HEK293 (cell line): ENCODE measurements at regions not wholly inside any gene's neighbourhood (a gene's known extent, or its start where the extent isn't known, plus 50 kb on each side); places are given as distances from the start of the nearest gene placed in this dataset.

Experiments
- CTCF ChIA-PET: fragments of 350-600 bp; formaldehyde crosslinking; extraction: SDS; loops from one replicate; lab custom pipeline; 2021; ENCODE audit warnings: antibody characterized with exemption; lab: Yijun Ruan, JAX
- POLR2A ChIA-PET: fragments of 300-600 bp; formaldehyde crosslinking; extraction: SDS; loops from one replicate; lab custom pipeline; 2020; ENCODE audit warnings: antibody characterized with exemption, inconsistent platforms; lab: Yijun Ruan, JAX
- H3K27ac ChIP-seq: fragments of 200-500 bp; sonication (Bioruptor generic); 2 replicates; pipeline ENCODE4 v1.5.1; 2014; ENCODE audit warnings: low read depth, low read length, control low read depth, inconsistent platforms; ENCODE audit errors: extremely low read depth
- H3K36me3 ChIP-seq, 2 experiments: fragments of 200-500 bp in 1 of 2; sonication (Bioruptor generic) in 1 of 2; 1 replicate in 1 of 2; 2 replicates in 1 of 2; pipeline ENCODE4 v1.5.1; 2014 to 2017; ENCODE audit warnings: inconsistent platforms in 2 of 2, low read length in 2 of 2; ENCODE audit not compliant: control insufficient read depth in 2 of 2, insufficient read depth in 1 of 2
- H3K4me1 ChIP-seq: fragments of 200-500 bp; sonication (Bioruptor generic); 2 replicates; pipeline ENCODE4 v1.5.1; 2014; ENCODE audit warnings: mild to moderate bottlenecking, low read length, inconsistent platforms; ENCODE audit not compliant: control insufficient read depth, insufficient read depth
- H3K4me3 ChIP-seq: 2 replicates; pipeline ENCODE4 v1.5.1; 2011; ENCODE audit warnings: low read depth, mild to moderate bottlenecking, control low read depth, low read length, moderate library complexity
- H3K9me3 ChIP-seq: fragments of 200-500 bp; sonication (Bioruptor generic); 2 replicates; pipeline ENCODE4 v1.5.1; 2014; ENCODE audit warnings: low read depth, low read length, inconsistent platforms; ENCODE audit not compliant: control insufficient read depth, insufficient read depth
- FEZF1 ChIP-seq: fragments of 450-650 bp; formaldehyde crosslinking; IDR thresholded peaks from 2 replicates; pipeline ENCODE4 v1.5.1; 2016; ENCODE audit warnings: missing biosample characterization, missing genetic modification characterization
- HOXD13 ChIP-seq: sonication (generic); formaldehyde crosslinking; IDR thresholded peaks from 2 replicates; pipeline ENCODE4 v1.8.0; 2022; ENCODE audit warnings: missing genetic modification reagents, borderline replicate concordance
- KLF1 ChIP-seq: fragments of 450-650 bp; formaldehyde crosslinking; IDR thresholded peaks from 2 replicates; pipeline ENCODE4 v1.5.1; 2016; ENCODE audit warnings: missing biosample characterization, missing genetic modification characterization
- SP2 ChIP-seq: fragments of 450-650 bp; formaldehyde crosslinking; IDR thresholded peaks from 2 replicates; pipeline ENCODE4 v1.5.1; 2016; ENCODE audit warnings: missing biosample characterization, missing genetic modification characterization
- TRIM28 ChIP-seq: IDR thresholded peaks from 2 replicates; pipeline ENCODE4 v1.6.1; 2011; ENCODE audit warnings: low read length, control low read depth, borderline replicate concordance
- WT1 ChIP-seq: fragments of 450-650 bp; formaldehyde crosslinking; IDR thresholded peaks from 2 replicates; pipeline ENCODE4 v1.5.1; 2016; ENCODE audit warnings: missing biosample characterization, missing genetic modification characterization
- ZBTB8A ChIP-seq: fragments of 450-650 bp; formaldehyde crosslinking; IDR thresholded peaks from 2 replicates; pipeline ENCODE4 v1.5.1; 2016; ENCODE audit warnings: missing biosample characterization, missing genetic modification characterization
- ZFHX2 ChIP-seq: fragments of 450-650 bp; formaldehyde crosslinking; conservative IDR thresholded peaks from 2 replicates; pipeline ENCODE4 v1.5.1; 2016; ENCODE audit warnings: missing biosample characterization, missing genetic modification characterization
- ZIC2 ChIP-seq: fragments of 450-650 bp; formaldehyde crosslinking; IDR thresholded peaks from 2 replicates; pipeline ENCODE4 v1.5.1; 2016; ENCODE audit warnings: missing biosample characterization, missing genetic modification characterization
- ZNF214 ChIP-seq: fragments of 450-650 bp; formaldehyde crosslinking; IDR thresholded peaks from 2 replicates; pipeline ENCODE4 v1.5.1; 2017; ENCODE audit warnings: missing biosample characterization, mild to moderate bottlenecking, missing genetic modification characterization, borderline replicate concordance
- ZNF350 ChIP-seq: fragments of 450-650 bp; formaldehyde crosslinking; IDR thresholded peaks from 2 replicates; pipeline ENCODE4 v1.5.0; 2017; ENCODE audit warnings: missing biosample characterization, mild to moderate bottlenecking, missing genetic modification characterization
- ZNF394 ChIP-seq: fragments of 450-650 bp; formaldehyde crosslinking; IDR thresholded peaks from 2 replicates; pipeline ENCODE4 v1.5.1; 2016; ENCODE audit warnings: missing biosample characterization, missing genetic modification characterization, mild to moderate bottlenecking, moderate library complexity, borderline replicate concordance
- ZNF433 ChIP-seq: fragments of 450-650 bp; formaldehyde crosslinking; IDR thresholded peaks from 2 replicates; pipeline ENCODE4 v1.5.1; 2016; ENCODE audit warnings: missing biosample characterization, missing genetic modification characterization, low read depth
- ZNF48 ChIP-seq: fragments of 450-650 bp; formaldehyde crosslinking; IDR thresholded peaks from 2 replicates; pipeline ENCODE4 v1.5.1; 2016; ENCODE audit warnings: missing biosample characterization, missing genetic modification characterization
- ZNF544 ChIP-seq: fragments of 450-650 bp; formaldehyde crosslinking; IDR thresholded peaks from 2 replicates; pipeline ENCODE4 v1.5.0; 2017; ENCODE audit warnings: missing biosample characterization, missing genetic modification characterization
- ZNF549 ChIP-seq: fragments of 450-650 bp; IDR thresholded peaks from 2 replicates; pipeline ENCODE4 v1.5.1; 2018; ENCODE audit warnings: missing biosample characterization, missing genetic modification characterization, mild to moderate bottlenecking, inconsistent platforms, moderate library complexity
- ZNF555 ChIP-seq: fragments of 450-650 bp; formaldehyde crosslinking; conservative IDR thresholded peaks from 2 replicates; pipeline ENCODE4 v1.5.1; 2017; ENCODE audit warnings: missing biosample characterization, mild to moderate bottlenecking, missing genetic modification characterization, inconsistent platforms
- ZNF623 ChIP-seq: fragments of 450-650 bp; formaldehyde crosslinking; IDR thresholded peaks from 2 replicates; pipeline ENCODE4 v1.5.1; 2016; ENCODE audit warnings: missing biosample characterization, missing genetic modification characterization
- ZNF707 ChIP-seq: fragments of 450-650 bp; formaldehyde crosslinking; IDR thresholded peaks from 2 replicates; pipeline ENCODE4 v1.5.1; 2016; ENCODE audit warnings: missing biosample characterization, missing genetic modification characterization
- ZNF791 ChIP-seq: fragments of 450-650 bp; formaldehyde crosslinking; IDR thresholded peaks from 2 replicates; pipeline ENCODE4 v1.5.1; 2016; ENCODE audit warnings: missing biosample characterization, missing genetic modification characterization
- ZNF837 ChIP-seq: fragments of 450-650 bp; formaldehyde crosslinking; IDR thresholded peaks from 2 replicates; pipeline ENCODE4 v1.5.1; 2016; ENCODE audit warnings: missing biosample characterization, missing genetic modification characterization
- TF ChIP-seq, protein P1 (sequence below): fragments of 450-650 bp; formaldehyde crosslinking; IDR thresholded peaks from 2 replicates; pipeline ENCODE4 v1.5.1; 2016; ENCODE audit warnings: missing biosample characterization, missing genetic modification characterization
- TF ChIP-seq, protein P2 (sequence below): fragments of 450-650 bp; formaldehyde crosslinking; IDR thresholded peaks from 2 replicates; pipeline ENCODE4 v1.5.1; 2016; ENCODE audit warnings: missing biosample characterization, missing genetic modification characterization, borderline replicate concordance
- TF ChIP-seq, protein P3 (sequence below): fragments of 450-650 bp; formaldehyde crosslinking; IDR thresholded peaks from 2 replicates; pipeline ENCODE4 v1.5.1; 2017; ENCODE audit warnings: missing biosample characterization, missing genetic modification characterization
- TF ChIP-seq, protein P4 (sequence below): fragments of 450-650 bp; formaldehyde crosslinking; conservative IDR thresholded peaks from 2 replicates; pipeline ENCODE4 v1.5.1; 2016; ENCODE audit warnings: low read depth, missing biosample characterization, missing genetic modification characterization

DNA sequence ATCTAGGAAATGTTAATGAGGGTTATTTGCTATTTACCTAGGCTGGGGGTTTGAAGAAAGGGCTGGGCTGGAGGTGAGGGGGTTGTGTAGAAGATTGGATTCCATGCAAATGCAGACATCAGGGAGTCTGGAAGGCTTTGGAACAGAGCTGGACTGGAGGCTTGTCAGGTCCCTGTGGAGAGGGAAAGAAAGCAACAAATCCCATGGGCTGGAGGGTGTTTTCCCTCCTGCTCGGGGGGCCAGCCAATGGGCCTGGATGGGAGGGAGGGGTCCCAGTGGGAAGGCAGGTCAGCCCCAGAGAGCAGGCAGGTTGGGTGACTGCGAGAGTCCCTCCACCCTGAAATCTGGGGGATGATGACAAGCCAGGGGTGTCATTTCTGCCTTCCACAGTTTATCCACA, 431.8 kb downstream of the RPS24 start:
- Histone ChIP-seq H3K9me3 (no peaks in the 10 kb centered on the region), H3K4me3 (no peak overlapping the region), H3K27ac (no peak overlapping the region), H3K36me3 (no peaks in the 10 kb centered on the region), H3K4me1 (no peaks in the 10 kb centered on the region)
- CTCF ChIA-PET: interaction anchor here (0.6 kb wide), 1 partner anchor 192 kb away, joined by 3 read pairs; no protein-coding TSS in a partner anchor
- POLR2A ChIA-PET: no interaction called here
- TF ChIP-seq ZNF214 (tag by site-specific recombination): no peak
- no peak for TF ChIP-seq HOXD13 (CRISPR knock-in tag)
- no peak for TF ChIP-seq ZNF48 (tag by site-specific recombination)
- no peak for TF ChIP-seq TRIM28
- TF ChIP-seq, protein P1, sequence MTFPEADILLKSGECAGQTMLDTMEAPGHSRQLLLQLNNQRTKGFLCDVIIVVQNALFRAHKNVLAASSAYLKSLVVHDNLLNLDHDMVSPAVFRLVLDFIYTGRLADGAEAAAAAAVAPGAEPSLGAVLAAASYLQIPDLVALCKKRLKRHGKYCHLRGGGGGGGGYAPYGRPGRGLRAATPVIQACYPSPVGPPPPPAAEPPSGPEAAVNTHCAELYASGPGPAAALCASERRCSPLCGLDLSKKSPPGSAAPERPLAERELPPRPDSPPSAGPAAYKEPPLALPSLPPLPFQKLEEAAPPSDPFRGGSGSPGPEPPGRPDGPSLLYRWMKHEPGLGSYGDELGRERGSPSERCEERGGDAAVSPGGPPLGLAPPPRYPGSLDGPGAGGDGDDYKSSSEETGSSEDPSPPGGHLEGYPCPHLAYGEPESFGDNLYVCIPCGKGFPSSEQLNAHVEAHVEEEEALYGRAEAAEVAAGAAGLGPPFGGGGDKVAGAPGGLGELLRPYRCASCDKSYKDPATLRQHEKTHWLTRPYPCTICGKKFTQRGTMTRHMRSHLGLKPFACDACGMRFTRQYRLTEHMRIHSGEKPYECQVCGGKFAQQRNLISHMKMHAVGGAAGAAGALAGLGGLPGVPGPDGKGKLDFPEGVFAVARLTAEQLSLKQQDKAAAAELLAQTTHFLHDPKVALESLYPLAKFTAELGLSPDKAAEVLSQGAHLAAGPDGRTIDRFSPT (tag by site-specific recombination): no peak
- TF ChIP-seq ZNF544 (tag by site-specific recombination): no peak
- TF ChIP-seq WT1 (tag by site-specific recombination): no peak
- no peak for TF ChIP-seq ZIC2
- TF ChIP-seq ZNF433 (tag by site-specific recombination): no peak
- TF ChIP-seq, protein P2, sequence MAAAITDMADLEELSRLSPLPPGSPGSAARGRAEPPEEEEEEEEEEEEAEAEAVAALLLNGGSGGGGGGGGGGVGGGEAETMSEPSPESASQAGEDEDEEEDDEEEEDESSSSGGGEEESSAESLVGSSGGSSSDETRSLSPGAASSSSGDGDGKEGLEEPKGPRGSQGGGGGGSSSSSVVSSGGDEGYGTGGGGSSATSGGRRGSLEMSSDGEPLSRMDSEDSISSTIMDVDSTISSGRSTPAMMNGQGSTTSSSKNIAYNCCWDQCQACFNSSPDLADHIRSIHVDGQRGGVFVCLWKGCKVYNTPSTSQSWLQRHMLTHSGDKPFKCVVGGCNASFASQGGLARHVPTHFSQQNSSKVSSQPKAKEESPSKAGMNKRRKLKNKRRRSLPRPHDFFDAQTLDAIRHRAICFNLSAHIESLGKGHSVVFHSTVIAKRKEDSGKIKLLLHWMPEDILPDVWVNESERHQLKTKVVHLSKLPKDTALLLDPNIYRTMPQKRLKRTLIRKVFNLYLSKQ (tag by site-specific recombination): no peak
- TF ChIP-seq ZNF350 (tag by site-specific recombination): no peak
- no peak for TF ChIP-seq ZNF791 (tag by site-specific recombination)
- TF ChIP-seq ZNF837 (tag by site-specific recombination): no peak
- no peak for TF ChIP-seq FEZF1 (tag by site-specific recombination)
- no peak for TF ChIP-seq ZNF549 (tag by site-specific recombination)
- TF ChIP-seq KLF1 (tag by site-specific recombination): no peak
- TF ChIP-seq ZNF707 (tag by site-specific recombination): no peak
- TF ChIP-seq, protein P3, sequence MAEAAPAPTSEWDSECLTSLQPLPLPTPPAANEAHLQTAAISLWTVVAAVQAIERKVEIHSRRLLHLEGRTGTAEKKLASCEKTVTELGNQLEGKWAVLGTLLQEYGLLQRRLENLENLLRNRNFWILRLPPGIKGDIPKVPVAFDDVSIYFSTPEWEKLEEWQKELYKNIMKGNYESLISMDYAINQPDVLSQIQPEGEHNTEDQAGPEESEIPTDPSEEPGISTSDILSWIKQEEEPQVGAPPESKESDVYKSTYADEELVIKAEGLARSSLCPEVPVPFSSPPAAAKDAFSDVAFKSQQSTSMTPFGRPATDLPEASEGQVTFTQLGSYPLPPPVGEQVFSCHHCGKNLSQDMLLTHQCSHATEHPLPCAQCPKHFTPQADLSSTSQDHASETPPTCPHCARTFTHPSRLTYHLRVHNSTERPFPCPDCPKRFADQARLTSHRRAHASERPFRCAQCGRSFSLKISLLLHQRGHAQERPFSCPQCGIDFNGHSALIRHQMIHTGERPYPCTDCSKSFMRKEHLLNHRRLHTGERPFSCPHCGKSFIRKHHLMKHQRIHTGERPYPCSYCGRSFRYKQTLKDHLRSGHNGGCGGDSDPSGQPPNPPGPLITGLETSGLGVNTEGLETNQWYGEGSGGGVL (tag by site-specific recombination): no peak

DNA sequence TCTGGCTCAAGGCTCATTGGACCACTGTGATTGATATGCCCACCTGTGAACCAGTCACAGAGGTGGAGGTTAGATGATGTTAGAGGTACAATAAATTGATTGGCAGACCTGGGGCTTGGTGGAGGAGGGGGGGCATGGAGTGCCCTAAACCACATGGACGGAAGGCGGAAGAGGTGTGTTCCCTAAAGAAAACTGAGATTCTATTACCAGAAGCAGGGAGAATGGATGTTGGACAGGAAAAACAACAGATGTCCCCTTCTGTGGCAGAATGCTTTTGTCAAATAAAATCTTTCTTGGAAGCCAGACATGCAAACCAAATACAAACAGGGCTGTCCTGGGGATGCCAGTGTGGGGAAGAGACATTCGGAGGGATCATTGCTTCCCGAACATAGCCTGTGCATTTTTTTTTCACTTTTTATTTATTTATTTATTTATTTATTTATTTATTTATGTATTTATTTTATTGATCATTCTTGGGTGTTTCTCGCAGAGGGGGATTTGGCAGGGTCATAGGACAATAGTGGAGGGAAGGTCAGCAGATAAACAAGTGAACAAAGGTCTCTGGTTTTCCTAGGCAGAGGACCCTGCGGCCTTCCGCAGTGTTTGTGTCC, 433.9 kb downstream of the RPS24 start:
- no peak overlapping the region for H3K27ac ChIP-seq
- H3K4me3 ChIP-seq: no peak overlapping the region
- ChIA-PET POLR2A (no interaction called here), CTCF (no interaction called here)
- no peaks in the 10 kb centered on the region; the same call in 1 of the 2 replicates for H3K4me1 ChIP-seq
- H3K36me3 ChIP-seq: no peaks in the 10 kb centered on the region
- H3K9me3 ChIP-seq: no peaks in the 10 kb centered on the region
- TF ChIP-seq ZBTB8A: peak; percentile 62
- TF ChIP-seq ZNF623 (tag by site-specific recombination): peak; percentile 59
- TF ChIP-seq SP2 (tag by site-specific recombination): no peak
- TF ChIP-seq, protein P4, sequence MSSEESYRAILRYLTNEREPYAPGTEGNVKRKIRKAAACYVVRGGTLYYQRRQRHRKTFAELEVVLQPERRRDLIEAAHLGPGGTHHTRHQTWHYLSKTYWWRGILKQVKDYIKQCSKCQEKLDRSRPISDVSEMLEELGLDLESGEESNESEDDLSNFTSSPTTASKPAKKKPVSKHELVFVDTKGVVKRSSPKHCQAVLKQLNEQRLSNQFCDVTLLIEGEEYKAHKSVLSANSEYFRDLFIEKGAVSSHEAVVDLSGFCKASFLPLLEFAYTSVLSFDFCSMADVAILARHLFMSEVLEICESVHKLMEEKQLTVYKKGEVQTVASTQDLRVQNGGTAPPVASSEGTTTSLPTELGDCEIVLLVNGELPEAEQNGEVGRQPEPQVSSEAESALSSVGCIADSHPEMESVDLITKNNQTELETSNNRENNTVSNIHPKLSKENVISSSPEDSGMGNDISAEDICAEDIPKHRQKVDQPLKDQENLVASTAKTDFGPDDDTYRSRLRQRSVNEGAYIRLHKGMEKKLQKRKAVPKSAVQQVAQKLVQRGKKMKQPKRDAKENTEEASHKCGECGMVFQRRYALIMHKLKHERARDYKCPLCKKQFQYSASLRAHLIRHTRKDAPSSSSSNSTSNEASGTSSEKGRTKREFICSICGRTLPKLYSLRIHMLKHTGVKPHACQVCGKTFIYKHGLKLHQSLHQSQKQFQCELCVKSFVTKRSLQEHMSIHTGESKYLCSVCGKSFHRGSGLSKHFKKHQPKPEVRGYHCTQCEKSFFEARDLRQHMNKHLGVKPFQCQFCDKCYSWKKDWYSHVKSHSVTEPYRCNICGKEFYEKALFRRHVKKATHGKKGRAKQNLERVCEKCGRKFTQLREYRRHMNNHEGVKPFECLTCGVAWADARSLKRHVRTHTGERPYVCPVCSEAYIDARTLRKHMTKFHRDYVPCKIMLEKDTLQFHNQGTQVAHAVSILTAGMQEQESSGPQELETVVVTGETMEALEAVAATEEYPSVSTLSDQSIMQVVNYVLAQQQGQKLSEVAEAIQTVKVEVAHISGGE: peak; percentile 44
- peak; percentile 37 for TF ChIP-seq ZNF555 (tag by site-specific recombination)
- TF ChIP-seq ZNF394 (tag by site-specific recombination): peak; percentile 73; the same call in 1 of the 2 replicates
- no peak for TF ChIP-seq ZFHX2 (tag by site-specific recombination)
